PC-9 (cell line): ENCODE measurements at regions not wholly inside any gene's neighbourhood (a gene's known extent, or its start where the extent isn't known, plus 50 kb on each side); places are given as distances from the start of the nearest gene placed in this dataset.

Experiments
- BruUV-seq: library from RNA; stranded (reverse); fragments of 400-500 nt; replicated peaks from 2 replicates; lab custom pipeline; 2021; lab: Mats Ljungman, UMichigan
- CTCF ChIA-PET: fragments of 300-600 bp; sonication (Branson Sonifier 250); formaldehyde crosslinking; loops from one replicate; lab custom pipeline; 2022; ENCODE audit warnings: antibody characterized with exemption; lab: Charles Lee
- POLR2A ChIA-PET: fragments of 300-600 bp; sonication (Branson Sonifier 250); formaldehyde crosslinking; loops from one replicate; lab custom pipeline; 2022; ENCODE audit warnings: antibody characterized with exemption; ENCODE audit not compliant: unreplicated experiment; lab: Charles Lee
- DNase-seq, 2 experiments: peaks; one replicate each; pipeline versions ENCODE4 v3.0.0 to v3.0.0-alpha.2; 2015 to 2022; ENCODE audit warnings: mixed read lengths in 1 of 2
- H2AFZ ChIP-seq: fragments of 200-600 bp; sonication (generic); 2 replicates; pipeline ENCODE4 v1.8.1; 2017; ENCODE audit warnings: antibody characterized with exemption
- H3F3A ChIP-seq: fragments of 200-600 bp; sonication (generic); 2 replicates; pipeline ENCODE4 v1.8.1; 2017; ENCODE audit warnings: antibody characterized with exemption, mild to moderate bottlenecking, low read depth; ENCODE audit not compliant: insufficient read depth
- H3K27ac ChIP-seq: fragments of 200-600 bp; sonication (generic); 2 replicates; pipeline ENCODE4 v1.6.1; 2016; ENCODE audit warnings: mixed run types
- H3K27me3 ChIP-seq: fragments of 200-600 bp; sonication (generic); 2 replicates; pipeline ENCODE4 v1.6.1; 2016; ENCODE audit warnings: low read depth, mixed run types; ENCODE audit not compliant: insufficient read depth
- H3K36me3 ChIP-seq: fragments of 200-600 bp; sonication (generic); 2 replicates; pipeline ENCODE4 v1.6.1; 2016; ENCODE audit warnings: low read depth, mixed run types
- H3K4me1 ChIP-seq: fragments of 200-600 bp; sonication (generic); replicated peaks from 2 replicates; pipeline ENCODE4 v1.6.1; 2016; ENCODE audit warnings: mixed run types; ENCODE audit not compliant: insufficient read depth
- H3K4me2 ChIP-seq: fragments of 200-600 bp; sonication (generic); 2 replicates; pipeline ENCODE4 v1.6.1; 2017; ENCODE audit warnings: mixed run types
- H3K4me3 ChIP-seq: fragments of 200-600 bp; sonication (generic); 2 replicates; pipeline ENCODE4 v1.6.1; 2016; ENCODE audit warnings: mixed run types
- H3K79me2 ChIP-seq: fragments of 200-600 bp; sonication (generic); 2 replicates; pipeline ENCODE4 v1.6.1; 2017; ENCODE audit warnings: low read depth, mixed run types
- H3K9me2 ChIP-seq: fragments of 200-600 bp; sonication (generic); 2 replicates; pipeline ENCODE4 v1.8.1; 2017; ENCODE audit warnings: mild to moderate bottlenecking; ENCODE audit not compliant: insufficient read depth
- H3K9me3 ChIP-seq: fragments of 200-600 bp; sonication (generic); 2 replicates; pipeline ENCODE4 v1.8.1; 2016; ENCODE audit warnings: low read depth; ENCODE audit not compliant: insufficient read depth
- H4K20me1 ChIP-seq: fragments of 200-600 bp; sonication (generic); 2 replicates; pipeline ENCODE4 v1.8.1; 2017; ENCODE audit not compliant: insufficient read depth
- CTCF ChIP-seq: fragments of 200-600 bp; sonication (generic); conservative IDR thresholded peaks from 2 replicates; pipeline ENCODE4 v1.6.1; 2017; ENCODE audit warnings: mixed run types, antibody characterized with exemption, mild to moderate bottlenecking, moderate library complexity
- EZH2 ChIP-seq: fragments of 200-600 bp; sonication (generic); IDR thresholded peaks from 2 replicates; pipeline ENCODE4 v1.8.0; 2017; ENCODE audit warnings: antibody characterized with exemption, low read depth
- intact Hi-C: fragments of 100-400 bp; cut with micrococcal nuclease; formaldehyde crosslinking; loops from one replicate; pipeline ENCODE4 v1.10.0; 2022; ENCODE audit not compliant: unreplicated experiment

GRCh38 chr20:60516442-60516841 is 558.2 kb downstream of the CDH26 start:
- no peak overlapping the region for H3K4me2 ChIP-seq
- H4K20me1 ChIP-seq: no peaks in the 10 kb centered on the region; the same call in 1 of the 2 replicates
- H3K9me3 ChIP-seq: no peaks in the 10 kb centered on the region
- H3K27ac ChIP-seq: no peak overlapping the region
- BruUV-seq: no TSS peak
- no peaks in the 10 kb centered on the region for H3K9me2 ChIP-seq
- POLR2A ChIA-PET: no interaction called here
- no peaks in the 10 kb centered on the region for H3K79me2 ChIP-seq
- no peaks in the 10 kb centered on the region for H3K4me1 ChIP-seq
- H3K27me3 ChIP-seq: 0 out of 2 replicates have a peak, but pooled peaks cover 4% of the 10 kb centered on the region
- DNase-seq: no peak
- intact Hi-C loops: no loop called here
- TF ChIP-seq EZH2 (no peak), CTCF (no peak)
- H2AFZ ChIP-seq: no peak overlapping the region
- CTCF ChIA-PET: no interaction called here
- no peak overlapping the region for H3K4me3 ChIP-seq
- no peaks in the 10 kb centered on the region for H3K36me3 ChIP-seq
- no peaks in the 10 kb centered on the region; the same call in 1 of the 2 replicates for H3F3A ChIP-seq

- Histone ChIP-seq H3K9me3 (no peaks in the 10 kb centered on the region), H3K4me2 (no peak overlapping the region), H3K27me3 (0 out of 2 replicates have a peak, but pooled peaks cover 4% of the 10 kb centered on the region), H3F3A (no peaks in the 10 kb centered on the region; the same call in 1 of the 2 replicates), H4K20me1 (no peaks in the 10 kb centered on the region; the same call in 1 of the 2 replicates), H3K36me3 (no peaks in the 10 kb centered on the region), H3K9me2 (0 out of 2 replicates have a peak, but pooled peaks cover 2% of the 10 kb centered on the region), H3K4me3 (no peak overlapping the region), H3K79me2 (no peaks in the 10 kb centered on the region), H3K27ac (no peak overlapping the region), H3K4me1 (no peaks in the 10 kb centered on the region), H2AFZ (no peak overlapping the region)
- TF ChIP-seq EZH2 (no peak), CTCF (no peak)
- intact Hi-C loops: no loop called here
- no peak for DNase-seq
- CTCF ChIA-PET: no interaction called here
- BruUV-seq: no TSS peak
- POLR2A ChIA-PET: no interaction called here
These were observed 559.8 kb downstream of the CDH26 start for GRCh38 chr20:60518022-60518421.

- ChIA-PET POLR2A (no interaction called here), CTCF (no interaction called here)
- H3K9me2 ChIP-seq: 0 out of 2 replicates have a peak, but pooled peaks cover 2% of the 10 kb centered on the region
- no peak overlapping the region for H2AFZ ChIP-seq
- no peaks in the 10 kb centered on the region for H3K4me1 ChIP-seq
- BruUV-seq: no TSS peak
- H3K4me3 ChIP-seq: no peak overlapping the region
- H3K79me2 ChIP-seq: no peaks in the 10 kb centered on the region
- DNase-seq: no peak
- intact Hi-C loops: no loop called here
- TF ChIP-seq CTCF: no peak
- no peaks in the 10 kb centered on the region for H3K36me3 ChIP-seq
- no peak overlapping the region for H3K27ac ChIP-seq
- no peaks in the 10 kb centered on the region for H3F3A ChIP-seq
- no peaks in the 10 kb centered on the region for H3K27me3 ChIP-seq
- H4K20me1 ChIP-seq: no peaks in the 10 kb centered on the region
- no peak overlapping the region for H3K4me2 ChIP-seq
- no peaks in the 10 kb centered on the region for H3K9me3 ChIP-seq
These were observed 567.2 kb downstream of the CDH26 start for GRCh38 chr20:60525397-60525796.
